Uterus (tissue), 2 donors: ENCODE measurements at regions not wholly inside any gene's neighbourhood (a gene's known extent, or its start where the extent isn't known, plus 50 kb on each side); places are given as distances from the start of the nearest gene placed in this dataset.
"Not testable (repeated sequence)": the region's sequence is repeated elsewhere in the genome, so short reads cannot be mapped to it uniquely, and the experiment has no call there.

Experiments used
- POLR2A ChIP-seq, 2 donors: fragments of 450-650 bp; IDR thresholded peaks; one replicate each; pipeline ENCODE4 v1.6.1; 2016; ENCODE audit warnings: antibody characterized with exemption in 2 of 2, mild to moderate bottlenecking in 1 of 2, moderate library complexity in 1 of 2
- TF ChIP-seq, protein P1 (sequence below), 4 experiments: fragments of 200-600 bp in 2 of 4; fragments of 450-650 bp in 2 of 4; sonication (generic) in 2 of 4; IDR thresholded peaks; one replicate each; pipeline ENCODE4 v1.5.1; 2016 to 2019; ENCODE audit warnings: antibody characterized with exemption in 4 of 4, mild to moderate bottlenecking in 2 of 4, moderate library complexity in 1 of 4

DNA sequence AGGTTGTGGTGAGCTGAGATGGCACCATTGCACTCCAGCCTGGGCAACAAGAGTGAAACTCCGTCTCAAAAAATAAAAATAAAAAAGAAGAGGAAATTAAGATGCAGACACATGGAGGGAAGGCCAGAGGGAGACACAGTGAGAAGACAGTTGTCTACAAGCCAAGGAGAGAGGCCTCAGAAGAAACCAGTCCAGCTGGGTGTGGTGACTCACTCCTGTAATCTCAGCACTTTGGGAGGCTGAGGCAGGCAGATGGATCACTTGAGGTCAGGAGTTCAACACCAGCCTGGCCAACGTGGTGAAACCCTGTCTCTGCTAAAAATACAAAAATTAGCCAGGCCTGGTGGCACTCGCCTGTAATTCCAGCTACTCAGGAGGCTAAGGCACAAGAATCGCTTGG, 80.6 kb downstream of the SMIM20 start:
- TF ChIP-seq, protein P1, sequence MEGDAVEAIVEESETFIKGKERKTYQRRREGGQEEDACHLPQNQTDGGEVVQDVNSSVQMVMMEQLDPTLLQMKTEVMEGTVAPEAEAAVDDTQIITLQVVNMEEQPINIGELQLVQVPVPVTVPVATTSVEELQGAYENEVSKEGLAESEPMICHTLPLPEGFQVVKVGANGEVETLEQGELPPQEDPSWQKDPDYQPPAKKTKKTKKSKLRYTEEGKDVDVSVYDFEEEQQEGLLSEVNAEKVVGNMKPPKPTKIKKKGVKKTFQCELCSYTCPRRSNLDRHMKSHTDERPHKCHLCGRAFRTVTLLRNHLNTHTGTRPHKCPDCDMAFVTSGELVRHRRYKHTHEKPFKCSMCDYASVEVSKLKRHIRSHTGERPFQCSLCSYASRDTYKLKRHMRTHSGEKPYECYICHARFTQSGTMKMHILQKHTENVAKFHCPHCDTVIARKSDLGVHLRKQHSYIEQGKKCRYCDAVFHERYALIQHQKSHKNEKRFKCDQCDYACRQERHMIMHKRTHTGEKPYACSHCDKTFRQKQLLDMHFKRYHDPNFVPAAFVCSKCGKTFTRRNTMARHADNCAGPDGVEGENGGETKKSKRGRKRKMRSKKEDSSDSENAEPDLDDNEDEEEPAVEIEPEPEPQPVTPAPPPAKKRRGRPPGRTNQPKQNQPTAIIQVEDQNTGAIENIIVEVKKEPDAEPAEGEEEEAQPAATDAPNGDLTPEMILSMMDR (IDR thresholded peaks at IDR 0.05) = not testable (repeated sequence)
- not testable (repeated sequence) for TF ChIP-seq POLR2A (IDR thresholded peaks at IDR 0.05)
